CD14-positive monocyte (primary cell): ENCODE measurements at regions not wholly inside any gene's neighbourhood (a gene's known extent, or its start where the extent isn't known, plus 50 kb on each side); places are given as distances from the start of the nearest gene placed in this dataset.

Experiments used
- DNase-seq, 3 donors: peaks; one replicate each; pipeline ENCODE4 v3.0.0-alpha.2; 2011 to 2022
- H2AFZ ChIP-seq: 2 replicates; pipeline ENCODE4 v1.6.0; 2012; ENCODE audit warnings: mild to moderate bottlenecking, low read depth, low read length, inconsistent platforms; ENCODE audit not compliant: insufficient read depth, poor library complexity, severe bottlenecking
- H3K27ac ChIP-seq, 2 donors: 1 replicate in 1 of 2; 2 replicates in 1 of 2; pipeline ENCODE4 v1.5.1; 2012 to 2013; ENCODE audit warnings: low read length in 2 of 2, control low read depth in 1 of 2, inconsistent platforms in 1 of 2, low read depth in 1 of 2, mild to moderate bottlenecking in 1 of 2
- H3K27me3 ChIP-seq, 2 donors: one replicate each; pipeline versions ENCODE4 v1.6.0 to v1.6.1; 2011 to 2013; ENCODE audit warnings: low read length in 2 of 2; ENCODE audit not compliant: control insufficient read depth in 2 of 2, insufficient read depth in 2 of 2
- H3K36me3 ChIP-seq, 2 donors: replicated peaks in 1 of 2; 1 replicate in 1 of 2; 2 replicates in 1 of 2; pipeline versions ENCODE4 v1.5.1 to v1.6.1; 2012 to 2013; ENCODE audit warnings: low read length in 2 of 2, control low read depth in 1 of 2, inconsistent platforms in 1 of 2, mild to moderate bottlenecking in 1 of 2; ENCODE audit not compliant: insufficient read depth in 2 of 2, control insufficient read depth in 1 of 2
- H3K4me1 ChIP-seq, 2 donors: 1 replicate in 1 of 2; 2 replicates in 1 of 2; pipeline versions ENCODE4 v1.5.1 to v1.6.1; 2012 to 2013; ENCODE audit warnings: low read length in 2 of 2, control low read depth in 1 of 2, inconsistent platforms in 1 of 2, mild to moderate bottlenecking in 1 of 2, moderate library complexity in 1 of 2; ENCODE audit not compliant: insufficient read depth in 2 of 2, control insufficient read depth in 1 of 2
- H3K4me2 ChIP-seq: replicated peaks from 2 replicates; pipeline ENCODE3; 2012; ENCODE audit warnings: low read length, moderate library complexity, mild to moderate bottlenecking; ENCODE audit not compliant: poor library complexity, severe bottlenecking; ENCODE audit errors: extremely low read depth
- H3K4me3 ChIP-seq, 3 experiments: fragments of 200-600 bp in 1 of 3; sonication (generic) in 1 of 3; replicated peaks in 1 of 3; 1 replicate in 2 of 3; 2 replicates in 1 of 3; pipeline ENCODE4 v1.5.1; 2011 to 2013; ENCODE audit warnings: low read length in 3 of 3, mild to moderate bottlenecking in 3 of 3, control low read depth in 2 of 3, low read depth in 2 of 3, inconsistent platforms in 1 of 3, moderate library complexity in 1 of 3
- H3K79me2 ChIP-seq: 2 replicates; pipeline ENCODE4 v1.6.0; 2012; ENCODE audit warnings: mild to moderate bottlenecking, control low read depth, inconsistent platforms, low read length, moderate library complexity; ENCODE audit not compliant: insufficient read depth
- H3K9ac ChIP-seq: 2 replicates; pipeline ENCODE4 v1.6.0; 2017; ENCODE audit warnings: low read length, mild to moderate bottlenecking; ENCODE audit not compliant: insufficient read depth, poor library complexity, severe bottlenecking
- H3K9me3 ChIP-seq, 2 donors: replicated peaks in 1 of 2; 1 replicate in 1 of 2; 2 replicates in 1 of 2; pipeline versions ENCODE4 v1.5.1 to v1.6.1; 2012 to 2013; ENCODE audit warnings: low read length in 2 of 2, control low read depth in 1 of 2; ENCODE audit not compliant: control insufficient read depth in 1 of 2, insufficient read depth in 1 of 2
- H4K20me1 ChIP-seq: 2 replicates; pipeline ENCODE4 v1.6.0; 2012; ENCODE audit warnings: mild to moderate bottlenecking, low read length, control low read depth, moderate library complexity; ENCODE audit not compliant: insufficient read depth
- H3K27ac Mint-ChIP-seq, 7 donors: one replicate each; pipeline ENCODE4 v1.8.0; 2020; ENCODE audit warnings: mild to moderate bottlenecking in 7 of 7, mixed read lengths in 7 of 7, moderate library complexity in 6 of 7, inconsistent platforms in 2 of 7
- H3K27me3 Mint-ChIP-seq, 3 donors: one replicate each; pipeline ENCODE4 v1.8.0; 2021 to 2022; ENCODE audit warnings: low read depth in 3 of 3, mild to moderate bottlenecking in 3 of 3, mixed read lengths in 3 of 3, moderate library complexity in 3 of 3, inconsistent platforms in 1 of 3
- H3K36me3 Mint-ChIP-seq, 2 donors: one replicate each; pipeline ENCODE4 v1.8.0; 2020; ENCODE audit warnings: mixed read lengths in 2 of 2, inconsistent platforms in 1 of 2, mild to moderate bottlenecking in 1 of 2
- H3K4me1 Mint-ChIP-seq: one replicate; pipeline ENCODE4 v1.8.0; 2020; ENCODE audit warnings: mild to moderate bottlenecking, mixed read lengths
- H3K4me3 Mint-ChIP-seq, 2 donors: one replicate each; pipeline ENCODE4 v1.8.0; 2020; ENCODE audit warnings: mild to moderate bottlenecking in 2 of 2, mixed read lengths in 2 of 2, moderate library complexity in 1 of 2
- H3K9me3 Mint-ChIP-seq, 7 donors: one replicate each; pipeline ENCODE4 v1.8.0; 2020 to 2022; ENCODE audit warnings: mixed read lengths in 7 of 7, mild to moderate bottlenecking in 6 of 7, moderate library complexity in 6 of 7, inconsistent platforms in 2 of 7
- CTCF ChIP-seq: fragments of 200-600 bp; IDR thresholded peaks from one replicate; pipeline ENCODE4 v1.8.0; 2022; ENCODE audit warnings: antibody characterized with exemption, mild to moderate bottlenecking
- WGBS: methylation state at CpG from one replicate; pipeline ENCODE4 v1.1.5; 2013; ENCODE audit warnings: missing lambda C conversion rate; ENCODE audit not compliant: insufficient coverage; 5-methylcytosine and 5-hydroxymethylcytosine counted together
- intact Hi-C, 2 donors: fragments of 100-400 bp; cut with micrococcal nuclease; formaldehyde crosslinking; loops; one replicate each; pipeline versions ENCODE4 v1.15.0 to v1.15.1; 2023

GRCh38 chr6:156068881-156069280 lies 613.2 kb upstream of the NOX3 start:
- H3K36me3 ChIP-seq: no peaks in the 10 kb centered on the region
- H3K27me3 Mint-ChIP-seq: peaks cover 0 to 2% (median 0%) of the 10 kb centered on the region in 3 donors
- no peaks in the 10 kb centered on the region for H3K27me3 ChIP-seq
- H3K36me3 Mint-ChIP-seq: no peaks in the 10 kb centered on the region
- no peak overlapping the region for H3K4me3 Mint-ChIP-seq
- no peak for TF ChIP-seq CTCF
- H3K4me3 ChIP-seq: no peak overlapping the region
- no peaks in the 10 kb centered on the region for H3K4me1 Mint-ChIP-seq
- no peak overlapping the region for H2AFZ ChIP-seq
- WGBS: 44% methylated on average over 3 of the region's 4 CpGs
- H3K4me2 ChIP-seq: no peak overlapping the region
- no peaks in the 10 kb centered on the region for H4K20me1 ChIP-seq
- H3K27ac ChIP-seq: no peak overlapping the region
- no peaks in the 10 kb centered on the region for H3K79me2 ChIP-seq
- H3K9me3 ChIP-seq: no peaks in the 10 kb centered on the region
- intact Hi-C loops: no loop called here
- no peak overlapping the region for H3K9ac ChIP-seq
- peaks cover 0 to 5% (median 0%) of the 10 kb centered on the region in 7 donors for H3K9me3 Mint-ChIP-seq
- H3K4me1 ChIP-seq: no peaks in the 10 kb centered on the region
- DNase-seq: no peak
- no peak overlapping the region for H3K27ac Mint-ChIP-seq

GRCh38 chr6:156065849-156066248 lies 610.2 kb upstream of the NOX3 start:
- WGBS: no CpG with 5 or more reads among the region's 3 CpGs
- Histone ChIP-seq H2AFZ (no peak overlapping the region), H3K36me3 (no peaks in the 10 kb centered on the region), H3K4me2 (no peak overlapping the region), H3K79me2 (no peaks in the 10 kb centered on the region), H3K27ac (no peak overlapping the region), H3K9me3 (no peaks in the 10 kb centered on the region), H3K4me1 (no peaks in the 10 kb centered on the region), H3K27me3 (no peaks in the 10 kb centered on the region), H4K20me1 (no peaks in the 10 kb centered on the region), H3K9ac (no peak overlapping the region), H3K4me3 (no peak overlapping the region)
- Mint-ChIP-seq H3K27me3 (no peaks in the 10 kb centered on the region), H3K9me3 (peaks cover 0 to 5% (median 0%) of the 10 kb centered on the region in 7 donors), H3K27ac (no peak overlapping the region), H3K36me3 (no peaks in the 10 kb centered on the region), H3K4me3 (no peak overlapping the region), H3K4me1 (no peaks in the 10 kb centered on the region)
- no peak for DNase-seq
- TF ChIP-seq CTCF: no peak
- intact Hi-C loops: loop anchor here in 1 of 2 donors (2.0 kb wide), 1 partner anchor 45 kb away; no protein-coding TSS in a partner anchor
